Transverse colon (tissue), 4 donors: ENCODE measurements at regions not wholly inside any gene's neighbourhood (a gene's known extent, or its start where the extent isn't known, plus 50 kb on each side); places are given as distances from the start of the nearest gene placed in this dataset.
A peak's percentile ranks its signal among the peaks of the same experiment; 100 is the strongest.

Experiments used
- DNase-seq: peaks from one replicate; pipeline ENCODE4 v3.0.0-alpha.2; 2019
- H3K27ac ChIP-seq, 4 donors: fragments of 200-600 bp; sonication (generic); 2 replicates each; pipeline ENCODE4 v1.5.1; 2016 to 2018; ENCODE audit warnings: inconsistent platforms in 4 of 4
- H3K27me3 ChIP-seq: fragments of 200-600 bp; sonication (generic); 2 replicates; pipeline ENCODE4 v1.5.1; 2017; ENCODE audit warnings: inconsistent platforms
- H3K36me3 ChIP-seq, 4 donors: fragments of 200-600 bp; sonication (generic); 2 replicates each; pipeline ENCODE4 v1.5.1; 2017 to 2019; ENCODE audit warnings: inconsistent platforms in 4 of 4
- H3K4me1 ChIP-seq, 4 donors: fragments of 200-600 bp; sonication (generic); 2 replicates each; pipeline ENCODE4 v1.5.1; 2017 to 2020; ENCODE audit warnings: inconsistent platforms in 4 of 4
- H3K4me3 ChIP-seq, 4 donors: fragments of 200-600 bp; sonication (generic); 1 replicate in 1 of 4; 2 replicates in 3 of 4; pipeline versions ENCODE4 v1.5.1 to v1.6.1; 2017 to 2019; ENCODE audit warnings: inconsistent platforms in 4 of 4
- H3K9me3 ChIP-seq, 2 donors: fragments of 200-600 bp; sonication (generic); 2 replicates each; pipeline ENCODE4 v1.5.1; 2017 to 2019; ENCODE audit warnings: inconsistent platforms in 2 of 2
- CTCF ChIP-seq, 5 experiments: fragments of 200-600 bp in 3 of 5; fragments of 450-650 bp in 2 of 5; sonication (generic) in 3 of 5; IDR thresholded peaks; 1 replicate in 2 of 5; 2 replicates in 3 of 5; pipeline ENCODE4 v1.5.1; 2016 to 2017; ENCODE audit warnings: antibody characterized with exemption in 5 of 5, inconsistent platforms in 3 of 5, mild to moderate bottlenecking in 2 of 5, moderate library complexity in 1 of 5
- EP300 ChIP-seq: sonication (generic); formaldehyde crosslinking; IDR thresholded peaks from one replicate; pipeline ENCODE4 v1.6.1; 2017; ENCODE audit warnings: antibody characterized with exemption, low read depth
- POLR2A ChIP-seq: fragments of 450-650 bp; IDR thresholded peaks from one replicate; pipeline ENCODE4 v1.6.1; 2016; ENCODE audit warnings: antibody characterized with exemption, mild to moderate bottlenecking, moderate library complexity
- POLR2AphosphoS5 ChIP-seq, 3 donors: sonication (generic); formaldehyde crosslinking; IDR thresholded peaks; one replicate each; pipeline ENCODE4 v1.6.1; 2016; ENCODE audit warnings: antibody characterized with exemption in 3 of 3
- WGBS, 2 donors: methylation state at CpG; one replicate each; pipeline ENCODE4 v1.1.5; 2018; ENCODE audit warnings: low coverage in 1 of 2; 5-methylcytosine and 5-hydroxymethylcytosine counted together
- in situ Hi-C, 4 donors: fragments of 200-750 bp; cut with MboI; loops; one replicate each; pipeline versions ENCODE4 v1.15.0 to v1.15.1; 2017; ENCODE audit warnings: low sequenced_read_pairs in 3 of 4, low pct_ligation_motif_present in 1 of 4, low pct_unique_long_range_greater_than_20kb in 1 of 4
- intact Hi-C: fragments of 100-400 bp; cut with DNase I; formaldehyde crosslinking; loops from one replicate; pipeline ENCODE4 v1.15.1; 2023; ENCODE audit warnings: low total_unique reads

- no peak overlapping the region for H3K4me3 ChIP-seq
- no peak for TF ChIP-seq POLR2A
- no peak for TF ChIP-seq EP300
- no peak for TF ChIP-seq CTCF (IDR thresholded peaks at IDR 0.05)
- no peak for TF ChIP-seq POLR2AphosphoS5 (IDR thresholded peaks at IDR 0.05)
- no peaks in the 10 kb centered on the region for H3K27me3 ChIP-seq
- WGBS, 2 donors = 28 to 40% methylated on average over 2 of the region's 2 CpGs
- H3K4me1 ChIP-seq = no peaks in the 10 kb centered on the region
- H3K9me3 ChIP-seq = no peaks in the 10 kb centered on the region
- intact Hi-C loops (no loop called here), in situ Hi-C loops (no loop called here)
- no peaks in the 10 kb centered on the region for H3K36me3 ChIP-seq
- no peak overlapping the region for H3K27ac ChIP-seq
- DNase-seq = no peak
Measured at GRCh38 chr13:38575427-38575826, 111.5 kb upstream of the FREM2 start.

GRCh38 chr13:38577048-38577447 is 109.8 kb upstream of the FREM2 start:
- no peak for DNase-seq
- Histone ChIP-seq H3K36me3 (no peaks in the 10 kb centered on the region), H3K4me1 (no peaks in the 10 kb centered on the region), H3K9me3 (no peaks in the 10 kb centered on the region), H3K27me3 (no peaks in the 10 kb centered on the region), H3K4me3 (no peak overlapping the region), H3K27ac (no peak overlapping the region)
- in situ Hi-C loops = no loop called here
- intact Hi-C loops = no loop called here
- TF ChIP-seq EP300 (no peak), CTCF (IDR thresholded peaks at IDR 0.05) (no peak)
- 77 to 86% methylated on average over 3 of the region's 3 CpGs for WGBS, 2 donors

GRCh38 chr13:38582133-38582532 is 104.7 kb upstream of the FREM2 start:
- no peaks in the 10 kb centered on the region for H3K36me3 ChIP-seq
- WGBS, 2 donors = 6 to 23% methylated on average over 2 of the region's 2 CpGs
- H3K27ac ChIP-seq = no peak overlapping the region
- in situ Hi-C loops (no loop called here), intact Hi-C loops (no loop called here)
- DNase-seq = no peak
- H3K27me3 ChIP-seq = no peaks in the 10 kb centered on the region
- H3K4me3 ChIP-seq = no peak overlapping the region
- TF ChIP-seq POLR2AphosphoS5 (IDR thresholded peaks at IDR 0.05) (no peak), CTCF (IDR thresholded peaks at IDR 0.05) (peak in 4 of 5 experiments; percentile 18 to 36 (median 29))
- no peaks in the 10 kb centered on the region for H3K4me1 ChIP-seq
- no peaks in the 10 kb centered on the region for H3K9me3 ChIP-seq

- no peaks in the 10 kb centered on the region for H3K9me3 ChIP-seq
- 68 to 71% methylated on average over 2 of the region's 2 CpGs for WGBS, 2 donors
- H3K4me1 ChIP-seq = no peaks in the 10 kb centered on the region
- intact Hi-C loops = no loop called here
- no peak overlapping the region for H3K4me3 ChIP-seq
- no peaks in the 10 kb centered on the region for H3K27me3 ChIP-seq
- TF ChIP-seq EP300 (no peak), CTCF (IDR thresholded peaks at IDR 0.05) (no peak), POLR2A (no peak), POLR2AphosphoS5 (IDR thresholded peaks at IDR 0.05) (no peak)
- H3K36me3 ChIP-seq = no peaks in the 10 kb centered on the region
- DNase-seq = no peak
- in situ Hi-C loops = no loop called here
- no peak overlapping the region for H3K27ac ChIP-seq
Measured at GRCh38 chr13:38590230-38590629, 96.6 kb upstream of the FREM2 start.
